ENCODE measurements at regions not wholly inside any gene's neighbourhood (a gene's known extent, or its start where the extent isn't known, plus 50 kb on each side); places are given as distances from the start of the nearest gene placed in this dataset.

- H3K56ac ChIP-seq (ENCODE audit: insufficient read length, low read depth, low read length), result no peak overlapping the region
Measured at GRCh38 chr18:73120626-73121025, 252.8 kb upstream of the NETO1 start.

More at GRCh38 chr18:73120626-73121025, 252.8 kb upstream of the NETO1 start:
- Histone ChIP-seq H3K27me3 (ENCODE audit: insufficient read depth, low read length) (no peaks in the 10 kb centered on the region), H3K79me1 (ENCODE audit: insufficient read depth, low read depth, low read length, poor library complexity, severe bottlenecking) (no peaks in the 10 kb centered on the region), H3K9ac (ENCODE audit: extremely low read depth, insufficient read length, low read length) (no peak overlapping the region), H4K5ac (ENCODE audit: insufficient read length, low read depth, low read length) (no peak overlapping the region), H2BK120ac (ENCODE audit: low read depth, low read length, poor library complexity, severe bottlenecking) (no peak overlapping the region), H3K23me2 (ENCODE audit: insufficient read length, low read depth, low read length, poor library complexity, severe bottlenecking) (no peaks in the 10 kb centered on the region), H3K9me3 (ENCODE audit: control insufficient read depth, low read depth, low read length) (no peaks in the 10 kb centered on the region), H3K4me1 (ENCODE audit: insufficient read depth, low read length) (no peaks in the 10 kb centered on the region), H2AK5ac (ENCODE audit: insufficient read length, low read length) (no peak overlapping the region), H2BK12ac (ENCODE audit: insufficient read length, low read depth, low read length) (no peak overlapping the region), H2AFZ (ENCODE audit: low read length) (no peak overlapping the region), H3K14ac (ENCODE audit: insufficient read depth, low read length) (no peak overlapping the region), H3K4me2 (ENCODE audit: insufficient read depth, insufficient read length, low read length) (no peak overlapping the region), H3K4ac (ENCODE audit: low read depth, low read length) (no peak overlapping the region), H4K8ac (replicated peaks; ENCODE audit: insufficient read length, low read depth, low read length) (no peak overlapping the region), H3K23ac (ENCODE audit: insufficient read length, low read depth, low read length) (no peak overlapping the region), H4K91ac (ENCODE audit: insufficient read length, low read depth, low read length) (no peak overlapping the region), H2BK20ac (ENCODE audit: low read depth, low read length, poor library complexity, severe bottlenecking) (no peak overlapping the region), H3K27ac (ENCODE audit: insufficient read length, low read depth, low read length) (no peak overlapping the region), H3T11ph (ENCODE audit: low read length) (no peak overlapping the region), H3K79me2 (ENCODE audit: insufficient read depth, low read length) (no peaks in the 10 kb centered on the region), H2BK5ac (ENCODE audit: insufficient read length, low read length) (no peak overlapping the region), H4K20me1 (ENCODE audit: control insufficient read depth, insufficient read depth, insufficient read length) (no peaks in the 10 kb centered on the region), H3K18ac (ENCODE audit: insufficient read length, low read depth, low read length) (no peak overlapping the region), H2BK15ac (ENCODE audit: low read depth, low read length) (no peak overlapping the region)
- no peak for DNase-seq
- no CpG with 5 or more reads among the region's 8 CpGs for WGBS (ENCODE audit: extremely low coverage, insufficient read length, low lambda C conversion rate)
- H3K27ac Mint-ChIP-seq, result no peak overlapping the region
- H3K4me1 Mint-ChIP-seq, result no peaks in the 10 kb centered on the region
- H3K4me3 Mint-ChIP-seq, result no peak overlapping the region
- no peaks in the 10 kb centered on the region for H3K9me3 Mint-ChIP-seq
- no peaks in the 10 kb centered on the region for H3K27me3 Mint-ChIP-seq (ENCODE audit: low read depth)
- TF ChIP-seq, protein P1, sequence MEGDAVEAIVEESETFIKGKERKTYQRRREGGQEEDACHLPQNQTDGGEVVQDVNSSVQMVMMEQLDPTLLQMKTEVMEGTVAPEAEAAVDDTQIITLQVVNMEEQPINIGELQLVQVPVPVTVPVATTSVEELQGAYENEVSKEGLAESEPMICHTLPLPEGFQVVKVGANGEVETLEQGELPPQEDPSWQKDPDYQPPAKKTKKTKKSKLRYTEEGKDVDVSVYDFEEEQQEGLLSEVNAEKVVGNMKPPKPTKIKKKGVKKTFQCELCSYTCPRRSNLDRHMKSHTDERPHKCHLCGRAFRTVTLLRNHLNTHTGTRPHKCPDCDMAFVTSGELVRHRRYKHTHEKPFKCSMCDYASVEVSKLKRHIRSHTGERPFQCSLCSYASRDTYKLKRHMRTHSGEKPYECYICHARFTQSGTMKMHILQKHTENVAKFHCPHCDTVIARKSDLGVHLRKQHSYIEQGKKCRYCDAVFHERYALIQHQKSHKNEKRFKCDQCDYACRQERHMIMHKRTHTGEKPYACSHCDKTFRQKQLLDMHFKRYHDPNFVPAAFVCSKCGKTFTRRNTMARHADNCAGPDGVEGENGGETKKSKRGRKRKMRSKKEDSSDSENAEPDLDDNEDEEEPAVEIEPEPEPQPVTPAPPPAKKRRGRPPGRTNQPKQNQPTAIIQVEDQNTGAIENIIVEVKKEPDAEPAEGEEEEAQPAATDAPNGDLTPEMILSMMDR (conservative IDR thresholded peaks at IDR 0.05), result no peak
- H3K36me3 Mint-ChIP-seq (ENCODE audit: insufficient read depth in 1 of 3, low read depth in 3 of 3), result no peaks in the 10 kb centered on the region

Measured in H9 (cell line).